HCT116 (cell line): ENCODE measurements at regions not wholly inside any gene's neighbourhood (a gene's known extent, or its start where the extent isn't known, plus 50 kb on each side); places are given as distances from the start of the nearest gene placed in this dataset.

Experiments used
- FOSL1 ChIP-seq: IDR thresholded peaks from 2 replicates; pipeline ENCODE4 v1.6.1; 2012; ENCODE audit warnings: low read depth
- POLR2AphosphoS5 ChIP-seq: IDR thresholded peaks from 2 replicates; pipeline ENCODE4 v1.6.1; 2011; ENCODE audit warnings: mild to moderate bottlenecking, low read depth, low read length, moderate library complexity

- TF ChIP-seq FOSL1 (no peak), POLR2AphosphoS5 (no peak)
Measured at GRCh38 chr20:7493311-7493710, 446.9 kb downstream of the HAO1 start.
